GM12892 (cell line): ENCODE measurements at regions not wholly inside any gene's neighbourhood (a gene's known extent, or its start where the extent isn't known, plus 50 kb on each side); places are given as distances from the start of the nearest gene placed in this dataset.

ENCODE experiments used
- POLR2A ChIP-seq: IDR thresholded peaks from 2 replicates; pipeline ENCODE4 v1.6.1; 2011; ENCODE audit warnings: low read depth, low read length, control low read depth
- POLR2AphosphoS5 ChIP-seq: IDR thresholded peaks from 2 replicates; pipeline ENCODE4 v1.6.1; 2011; ENCODE audit warnings: low read depth, low read length, control low read depth
- TAF1 ChIP-seq: IDR thresholded peaks from 2 replicates; pipeline ENCODE4 v1.6.1; 2011; ENCODE audit warnings: low read depth, mild to moderate bottlenecking, control low read depth, low read length, borderline replicate concordance

DNA sequence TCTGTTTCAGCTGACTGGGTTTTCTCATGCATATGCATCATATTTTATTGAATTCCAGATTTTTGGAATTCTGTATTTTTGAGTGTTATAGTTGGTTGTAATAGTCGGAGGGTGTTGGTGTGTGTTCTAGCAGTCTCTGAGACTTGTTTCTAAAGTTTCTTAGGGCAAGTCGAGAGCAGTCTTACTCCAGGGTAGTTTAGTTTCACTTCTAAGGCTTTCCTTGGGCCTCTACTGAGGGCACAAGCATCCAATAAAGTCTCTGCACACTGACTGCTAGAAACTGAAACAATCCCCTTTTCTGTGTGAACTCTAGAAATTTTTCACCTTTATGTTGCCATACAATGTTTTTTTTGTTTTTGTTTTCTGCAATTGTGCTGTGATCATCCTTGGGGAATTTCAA, 663.7 kb upstream of the LRATD1 start:
- TF ChIP-seq POLR2A = no peak
- TF ChIP-seq POLR2AphosphoS5 = no peak
- TF ChIP-seq TAF1 = no peak
